NCI-H510A (cell line): ENCODE measurements at regions not wholly inside any gene's neighbourhood (a gene's known extent, or its start where the extent isn't known, plus 50 kb on each side); places are given as distances from the start of the nearest gene placed in this dataset.
"Not testable (repeated sequence)": the region's sequence is repeated elsewhere in the genome, so short reads cannot be mapped to it uniquely, and the experiment has no call there.

Experiments
- DNase-seq: peaks from one replicate; lab custom pipeline; 2025; lab: John Stamatoyannopoulos, UW

DNA sequence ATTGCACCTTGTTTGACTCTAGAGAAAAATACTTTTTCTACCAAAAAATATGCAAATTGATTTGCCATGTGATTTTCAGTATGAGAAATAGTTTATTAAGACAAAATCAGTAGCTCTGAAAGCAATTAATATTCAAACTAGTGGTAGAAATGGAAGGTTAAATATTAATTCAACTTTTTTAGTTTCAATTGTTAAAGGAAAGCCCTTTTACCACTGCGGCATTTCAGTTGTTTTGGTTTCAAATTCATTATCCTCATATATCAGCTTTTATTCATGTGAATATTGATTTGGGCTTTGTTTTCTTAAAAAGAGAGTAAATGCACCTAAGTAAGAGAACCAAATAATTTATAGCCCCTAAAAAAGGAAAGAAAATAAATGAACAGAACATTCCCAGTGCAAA is 660.6 kb upstream of the CHD1 start:
- no peak for DNase-seq

DNA sequence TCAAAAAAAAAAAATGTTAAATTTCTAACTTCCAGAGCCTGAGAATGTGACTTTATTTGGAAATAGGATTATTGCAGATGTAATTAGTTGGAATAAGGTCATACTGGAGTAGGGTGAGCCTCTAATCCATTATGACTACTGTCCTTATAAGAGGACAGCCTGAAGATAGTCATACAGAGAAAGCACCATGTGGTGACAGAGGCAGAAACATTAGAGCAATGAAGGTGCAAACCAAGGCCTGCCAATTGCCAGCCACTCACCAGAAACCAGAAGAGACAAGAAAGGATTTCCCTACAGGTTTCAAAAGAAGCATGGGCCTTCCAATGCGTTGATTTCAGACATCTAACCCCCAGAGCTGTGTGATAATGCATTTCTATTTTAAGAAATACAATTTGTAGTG is 659.2 kb upstream of the CHD1 start:
- DNase-seq, result no peak

GRCh38 chr5:99586878-99587277 is 658.1 kb upstream of the CHD1 start:
- DNase-seq, result no peak

- DNase-seq, result not testable (repeated sequence)
Measured at GRCh38 chr5:99581204-99581603, 652.4 kb upstream of the CHD1 start.

DNA sequence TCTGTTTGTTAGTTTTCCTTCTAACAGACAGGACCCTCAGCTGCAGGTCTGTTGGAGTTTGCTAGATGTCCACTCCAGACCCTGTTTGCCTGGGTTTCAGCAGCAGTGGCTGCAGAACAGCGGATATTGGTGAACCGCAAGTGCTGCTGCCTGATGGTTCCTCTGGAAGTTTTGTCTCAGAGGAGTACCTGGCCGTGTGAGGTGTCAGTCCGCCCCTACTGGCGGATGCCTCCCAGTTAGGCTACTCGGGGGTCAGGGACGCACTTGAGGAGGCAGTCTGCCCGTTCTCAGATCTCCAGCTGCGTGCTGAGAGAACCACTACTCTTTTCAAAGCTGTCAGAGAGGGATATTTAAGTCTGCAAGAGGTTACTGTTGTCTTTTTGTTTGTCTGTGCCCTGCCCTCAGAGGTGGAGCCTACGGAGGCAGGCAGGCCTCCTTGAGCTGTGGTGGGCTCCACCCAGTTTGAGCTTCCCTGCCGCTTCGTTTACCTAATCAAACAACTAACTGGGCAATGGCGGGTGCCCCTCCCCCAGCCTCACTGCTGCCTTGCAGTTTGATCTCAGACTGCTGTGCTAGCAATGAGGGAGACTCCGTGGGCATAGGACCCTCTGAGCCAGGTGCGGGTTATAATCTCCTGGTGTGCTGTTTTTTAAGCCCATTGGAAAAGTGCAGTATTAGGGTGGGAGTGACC is 634.3 kb upstream of the CHD1 start:
- DNase-seq, result not testable (repeated sequence)

GRCh38 chr5:99553211-99553810 is 624.5 kb upstream of the CHD1 start:
- no peak for DNase-seq

GRCh38 chr5:99544356-99544755 is 615.5 kb upstream of the CHD1 start:
- DNase-seq, result no peak

DNA sequence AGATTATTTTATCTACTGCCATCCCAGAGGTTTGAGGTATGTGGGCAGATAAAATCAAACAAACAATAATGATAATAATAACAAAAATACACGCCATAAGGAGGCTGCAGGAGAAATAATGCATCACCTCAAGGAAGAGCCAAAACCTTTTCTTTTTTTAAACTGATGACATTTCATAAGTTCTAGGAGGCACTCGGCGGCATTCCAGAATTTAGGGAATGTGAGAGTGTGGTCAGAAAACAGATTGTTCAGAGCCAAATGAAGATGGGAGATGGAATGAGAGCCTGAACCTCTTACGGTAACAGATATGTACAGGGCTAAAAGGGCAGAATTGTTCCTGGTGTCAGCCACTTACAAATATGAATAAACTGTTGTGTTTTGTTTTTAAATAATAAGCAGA is 615.0 kb upstream of the CHD1 start:
- DNase-seq, result no peak

- not testable (repeated sequence) for DNase-seq
Measured at GRCh38 chr5:99534241-99534640, 605.4 kb upstream of the CHD1 start.

GRCh38 chr5:99521666-99522065 is 592.9 kb upstream of the CHD1 start:
- not testable (repeated sequence) for DNase-seq

DNA sequence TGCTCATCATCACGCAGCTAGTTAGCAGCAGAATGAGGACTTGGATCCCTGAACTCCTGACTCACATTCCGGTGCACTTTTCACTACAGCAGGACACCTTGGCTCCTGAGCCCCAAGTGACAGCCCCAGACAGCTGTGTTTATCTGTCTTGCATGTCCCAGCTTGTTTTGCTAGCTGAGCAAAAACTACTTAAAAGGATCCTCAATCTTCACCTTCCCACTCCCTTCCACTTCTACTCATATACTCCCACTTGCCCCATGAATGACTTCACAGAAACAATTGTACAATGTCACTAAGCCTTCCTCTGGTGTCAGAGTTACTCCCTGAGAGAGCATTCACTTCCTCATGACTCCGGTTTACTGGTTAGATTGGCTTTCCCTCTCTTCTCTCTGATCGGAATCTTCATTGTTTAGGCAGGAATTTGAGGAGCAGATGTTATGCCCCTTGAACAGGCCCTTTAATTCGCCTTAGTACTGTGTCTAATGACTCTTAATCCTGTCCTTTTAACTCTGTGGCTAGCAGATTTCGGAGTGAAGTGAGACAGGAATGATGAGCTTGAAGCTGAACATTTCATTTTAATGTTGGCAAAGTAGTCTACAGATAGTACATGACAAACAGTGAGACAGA is 587.2 kb upstream of the CHD1 start:
- not testable (repeated sequence) for DNase-seq

DNA sequence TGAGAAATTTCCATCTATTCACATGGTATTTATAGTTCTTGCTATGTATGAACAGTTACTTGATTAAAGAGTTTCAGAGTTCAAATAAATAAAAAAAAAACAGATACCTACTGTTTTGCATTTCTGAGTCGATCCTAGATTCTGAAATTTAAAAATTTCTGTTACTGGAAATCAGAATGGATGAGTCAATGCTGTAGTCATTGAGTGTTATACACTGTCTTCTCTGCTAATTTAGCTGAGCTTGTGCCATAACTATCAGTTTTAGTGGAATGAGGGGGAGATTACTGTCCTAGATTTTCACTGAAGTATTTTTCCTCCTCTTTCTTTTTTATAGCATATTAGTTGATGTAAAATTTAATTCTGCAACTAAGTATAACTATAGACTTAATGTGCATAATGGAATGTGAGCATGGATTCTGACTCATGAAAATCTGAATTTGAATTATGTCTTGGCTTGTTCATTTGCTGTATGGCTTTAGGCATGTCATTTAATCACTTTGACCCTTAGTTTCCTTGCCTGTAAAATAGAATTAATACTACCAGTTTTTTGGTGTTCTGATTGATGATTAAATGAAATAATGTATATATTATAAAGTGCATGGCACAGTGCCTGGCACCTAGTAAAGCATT is 581.5 kb upstream of the CHD1 start:
- DNase-seq, result not testable (repeated sequence)

DNA sequence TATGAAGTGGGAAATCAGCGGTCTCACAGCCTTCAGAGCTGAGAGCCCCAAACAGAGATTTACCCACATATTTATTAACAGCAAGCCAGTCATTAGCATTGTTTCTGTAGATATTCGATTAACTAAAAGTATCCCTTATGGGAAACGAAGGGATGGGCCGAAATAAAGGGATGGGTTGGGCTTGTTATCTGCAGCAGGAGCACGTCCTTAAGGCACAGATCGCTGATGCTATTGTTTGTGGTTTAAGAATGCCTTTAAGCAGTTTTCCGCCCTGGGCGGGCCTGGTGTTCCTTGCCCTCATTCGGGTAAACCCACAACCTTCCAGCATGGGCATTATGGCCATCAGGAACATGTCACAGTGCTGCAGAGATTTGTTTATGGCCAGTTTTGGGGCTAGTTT is 580.3 kb upstream of the CHD1 start:
- DNase-seq, result not testable (repeated sequence)

DNA sequence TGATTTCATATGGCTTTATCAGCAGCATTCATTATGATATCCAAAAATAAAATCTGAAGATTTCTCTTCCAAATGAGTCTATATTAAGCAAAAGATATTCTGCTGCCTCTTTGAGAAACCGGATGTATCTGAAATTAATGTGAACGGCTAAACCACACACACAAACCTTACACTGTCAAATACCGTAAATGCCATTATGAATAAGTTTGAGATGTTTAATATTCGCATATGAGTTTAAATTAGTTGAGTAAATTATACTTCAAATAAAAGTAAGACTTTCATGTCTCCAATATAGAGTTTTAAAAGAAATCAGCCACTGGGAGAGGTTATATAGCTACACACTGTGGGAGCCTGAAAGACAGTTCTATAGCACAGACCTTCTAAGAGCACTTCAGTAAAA is 566.6 kb upstream of the CHD1 start:
- not testable (repeated sequence) for DNase-seq

DNA sequence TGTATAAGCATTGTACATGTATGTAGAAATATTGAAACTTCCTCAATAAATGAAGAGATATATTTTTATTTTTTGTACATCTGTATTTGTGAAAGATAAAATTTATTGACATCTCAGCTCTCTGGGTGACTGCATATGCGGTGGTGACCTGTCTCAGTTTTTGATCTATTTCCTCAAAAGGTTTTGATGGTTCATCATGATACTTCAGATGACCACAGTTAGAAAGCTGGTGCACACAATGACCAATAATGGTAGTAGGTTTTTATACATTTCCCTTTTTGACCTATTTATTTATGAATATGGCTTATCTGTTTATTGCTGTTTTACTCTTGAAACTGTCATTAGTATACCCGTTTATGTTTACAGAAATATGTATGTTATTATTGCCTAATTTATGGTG is 549.6 kb upstream of the CHD1 start:
- DNase-seq, result not testable (repeated sequence)

- DNase-seq, result not testable (repeated sequence)
Measured at GRCh38 chr5:99473328-99473727, 544.5 kb upstream of the CHD1 start.

DNA sequence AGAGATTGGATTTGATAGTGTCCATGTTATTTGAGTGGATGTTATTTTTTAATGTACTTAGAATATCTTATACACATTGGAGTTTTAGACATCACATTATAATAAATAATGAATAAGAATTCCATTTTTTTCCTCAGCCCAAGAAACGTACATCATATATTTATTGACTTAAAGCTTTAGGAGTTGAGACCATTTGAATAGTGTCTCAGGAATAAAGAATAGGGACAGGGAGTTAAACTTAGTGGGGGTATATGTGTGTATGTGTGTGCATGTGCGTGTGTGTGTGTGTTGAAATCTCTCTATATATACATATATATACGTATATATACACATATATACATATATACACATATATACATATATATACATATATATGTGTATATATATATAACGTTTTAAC is 542.9 kb upstream of the CHD1 start:
- not testable (repeated sequence) for DNase-seq

GRCh38 chr5:99471178-99471577 is 542.4 kb upstream of the CHD1 start:
- not testable (repeated sequence) for DNase-seq

- DNase-seq, result not testable (repeated sequence)
Measured at GRCh38 chr5:99470636-99471035, 541.8 kb upstream of the CHD1 start.

DNA sequence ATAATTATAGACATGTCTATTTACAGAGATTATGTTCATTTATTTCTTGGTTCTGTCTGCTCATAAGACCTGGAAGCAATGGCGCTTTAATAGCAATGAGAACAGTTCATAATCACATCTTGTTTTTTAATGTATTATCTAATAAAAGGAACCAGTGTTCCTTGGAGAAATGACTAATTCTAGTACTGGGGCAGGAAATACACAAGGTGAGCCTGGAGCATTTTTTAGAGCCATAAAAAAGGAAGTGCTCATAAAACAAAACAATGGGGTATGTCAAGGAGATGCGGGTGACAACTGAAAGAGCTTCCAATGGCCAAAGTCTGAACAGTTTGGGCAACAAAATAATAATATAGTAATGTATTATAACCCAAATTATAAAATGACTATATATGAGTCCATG is 531.9 kb upstream of the CHD1 start:
- no peak for DNase-seq

DNA sequence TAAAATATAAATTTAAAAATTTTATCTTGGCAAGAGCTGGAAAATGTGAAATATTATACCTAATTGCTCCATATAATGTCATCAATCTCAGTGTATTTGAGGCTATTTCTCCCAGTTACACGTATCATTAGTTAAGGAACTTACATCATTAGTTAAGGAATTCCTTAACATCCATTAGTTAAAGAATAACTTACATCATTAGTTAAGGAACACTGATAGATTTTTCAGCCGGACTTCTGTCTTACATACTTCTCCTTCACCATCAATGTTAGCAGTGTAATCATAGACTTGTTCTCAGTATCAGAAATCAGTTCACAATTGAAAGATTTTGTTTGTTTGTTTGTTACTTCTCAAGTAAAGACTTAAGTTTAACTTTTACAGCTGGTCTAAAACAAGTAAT is 524.4 kb upstream of the CHD1 start:
- DNase-seq, result no peak

- no peak for DNase-seq
Measured at GRCh38 chr5:99449786-99450185, 521.0 kb upstream of the CHD1 start.

- DNase-seq, result no peak
Measured at GRCh38 chr5:99445805-99446204, 517.0 kb upstream of the CHD1 start.
